HG03354 (cell line): ENCODE measurements at regions not wholly inside any gene's neighbourhood (a gene's known extent, or its start where the extent isn't known, plus 50 kb on each side); places are given as distances from the start of the nearest gene placed in this dataset.
A peak's percentile ranks its signal among the peaks of the same experiment; 100 is the strongest.
"Not testable (repeated sequence)": the region's sequence is repeated elsewhere in the genome, so short reads cannot be mapped to it uniquely, and the experiment has no call there.

Source experiments
- ATAC-seq: cut with Tn5 transposase; IDR thresholded peaks from one replicate; pipeline ENCODE4 v1.9.1; 2021; ENCODE audit warnings: mild to moderate bottlenecking; ENCODE audit not compliant: unreplicated experiment, poor library complexity, severe bottlenecking

DNA sequence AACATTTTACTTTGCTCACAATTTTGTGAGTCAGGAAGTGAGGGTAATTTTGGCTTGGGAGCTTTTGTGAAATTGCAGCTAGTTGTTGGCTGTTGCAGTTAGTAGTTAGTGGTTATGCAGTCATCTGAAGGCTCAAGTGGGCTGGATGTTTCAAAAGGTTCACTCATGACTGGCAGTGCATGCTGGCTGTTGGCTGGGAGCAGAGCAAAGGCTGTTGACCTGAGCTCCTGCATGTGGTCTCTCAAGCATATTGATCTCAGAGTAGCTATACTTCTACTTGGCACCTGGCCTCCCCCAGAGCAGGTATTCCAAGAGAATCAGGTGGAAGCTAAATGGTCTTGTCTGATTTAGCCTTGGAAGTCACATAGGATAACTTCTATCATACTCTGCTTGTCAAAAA is 414.1 kb upstream of the STXBP6 start:
- no peak for ATAC-seq

DNA sequence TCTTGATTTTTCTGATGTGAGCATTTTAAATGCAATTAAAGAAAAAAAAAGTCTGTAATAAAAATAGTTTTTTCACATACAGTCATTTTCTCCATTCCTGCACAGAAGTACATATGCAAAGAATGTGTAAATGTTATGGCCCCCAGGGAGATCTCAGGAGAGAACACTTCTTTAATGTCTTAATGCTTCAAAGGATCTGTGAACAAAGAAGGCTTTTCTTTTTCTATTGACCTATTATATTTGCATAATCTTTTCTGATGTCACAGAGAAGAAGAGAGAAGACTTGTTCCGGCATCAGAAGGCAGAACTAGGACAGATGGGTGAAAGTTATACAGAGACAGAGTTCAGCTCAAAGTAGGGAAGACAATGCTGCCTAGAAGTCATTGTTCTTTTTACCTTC is 413.5 kb upstream of the STXBP6 start:
- ATAC-seq = no peak

DNA sequence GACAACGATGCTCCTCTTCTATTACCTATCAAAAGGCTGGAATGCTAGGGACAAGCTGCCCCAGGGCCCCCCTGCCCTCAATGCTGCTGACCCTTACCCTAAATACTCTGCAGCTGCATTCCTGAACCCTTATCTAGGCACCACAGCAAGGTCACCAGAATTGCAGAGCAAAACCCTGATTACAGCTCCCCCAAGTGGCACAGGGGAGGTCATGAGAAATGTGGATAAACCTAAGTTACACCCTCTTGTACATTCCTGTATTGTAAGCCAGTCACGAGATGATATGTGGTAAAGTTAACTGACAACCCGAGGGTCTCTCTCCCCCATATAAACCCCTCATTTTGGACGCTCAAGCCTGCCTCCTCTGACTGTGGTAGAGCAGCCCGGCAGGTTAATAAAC is 411.8 kb upstream of the STXBP6 start:
- ATAC-seq = no peak

DNA sequence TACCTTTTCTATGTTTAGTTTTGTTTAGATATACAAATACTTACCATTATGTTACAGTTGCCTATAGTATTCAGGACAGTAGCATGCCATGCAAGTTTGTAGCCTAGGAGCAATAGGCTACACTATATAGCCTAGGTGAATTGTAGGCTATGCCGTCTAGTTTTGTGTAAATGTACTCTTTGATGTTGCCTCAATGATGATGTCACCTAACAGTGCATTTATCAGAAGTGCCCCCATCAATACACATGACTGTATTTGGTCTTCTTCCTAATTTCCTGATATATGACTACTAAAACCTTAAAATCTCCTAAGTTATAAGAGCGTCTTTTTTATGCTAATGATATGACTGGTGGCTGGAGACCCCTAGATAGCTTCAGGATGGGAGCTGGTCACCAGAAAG is 394.4 kb upstream of the STXBP6 start:
- no peak for ATAC-seq

DNA sequence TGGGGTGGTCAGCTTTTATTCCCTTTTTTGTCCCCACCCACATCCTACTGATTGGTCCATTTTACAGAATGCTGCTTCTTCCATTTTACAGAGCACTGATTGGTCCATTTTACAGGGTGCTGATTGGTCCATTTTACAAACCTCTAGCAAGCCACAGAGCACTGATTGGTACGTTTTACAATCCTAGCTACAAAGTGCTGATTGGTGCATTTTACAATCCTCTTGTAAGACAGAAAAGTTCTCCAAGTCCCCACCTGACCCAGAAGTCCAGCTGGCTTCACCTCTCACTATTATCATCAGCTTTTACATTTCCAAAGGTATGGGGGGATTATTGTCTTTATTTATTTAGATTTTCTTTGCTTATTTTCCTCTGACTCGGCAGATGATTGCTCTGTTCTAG is 390.4 kb upstream of the STXBP6 start:
- ATAC-seq = not testable (repeated sequence)

DNA sequence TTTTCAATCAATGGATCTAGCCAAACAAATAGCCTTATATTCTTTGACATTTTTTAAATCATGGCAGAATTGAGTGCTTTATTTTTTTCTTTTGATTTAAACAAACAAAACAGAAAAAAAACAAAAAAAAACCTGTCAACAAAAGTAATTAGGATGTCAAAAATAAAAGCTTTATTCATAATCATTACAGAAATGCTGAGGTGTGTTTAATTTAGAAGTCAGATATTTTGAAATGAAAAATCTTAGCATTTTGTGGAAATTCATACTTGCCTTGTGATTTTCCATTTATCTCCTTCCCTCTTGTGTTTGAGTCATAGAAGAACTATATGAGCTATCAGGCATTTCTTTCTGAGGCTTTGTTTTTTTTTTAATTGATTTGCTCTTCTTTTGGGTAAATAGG is 387.0 kb upstream of the STXBP6 start:
- ATAC-seq = no peak

DNA sequence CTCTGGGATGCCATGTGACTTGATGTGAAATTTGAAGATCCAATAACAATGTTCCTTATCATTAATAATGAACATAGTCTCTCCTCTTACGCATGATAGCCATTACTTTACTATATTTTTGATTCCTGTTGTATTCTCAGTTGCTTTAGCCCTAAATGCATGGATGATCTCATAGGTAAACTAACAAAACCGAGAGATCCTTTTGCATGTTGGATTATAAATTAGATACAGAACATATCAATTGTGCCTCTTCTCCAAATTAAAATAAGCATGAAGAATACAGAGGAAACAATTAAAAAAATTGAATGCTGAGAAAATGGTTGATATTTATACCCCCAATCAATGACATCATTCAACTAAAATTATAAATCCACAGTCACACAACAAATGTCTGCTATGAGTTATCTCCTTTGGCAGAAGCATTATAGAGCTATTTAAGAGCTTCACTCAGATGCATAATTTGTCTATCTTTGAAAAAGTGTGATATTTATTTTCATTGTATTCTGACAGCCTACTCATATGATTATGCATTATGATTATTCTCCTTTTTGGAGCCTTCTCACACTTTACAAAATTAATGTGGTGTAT is 386.4 kb upstream of the STXBP6 start:
- ATAC-seq = no peak

DNA sequence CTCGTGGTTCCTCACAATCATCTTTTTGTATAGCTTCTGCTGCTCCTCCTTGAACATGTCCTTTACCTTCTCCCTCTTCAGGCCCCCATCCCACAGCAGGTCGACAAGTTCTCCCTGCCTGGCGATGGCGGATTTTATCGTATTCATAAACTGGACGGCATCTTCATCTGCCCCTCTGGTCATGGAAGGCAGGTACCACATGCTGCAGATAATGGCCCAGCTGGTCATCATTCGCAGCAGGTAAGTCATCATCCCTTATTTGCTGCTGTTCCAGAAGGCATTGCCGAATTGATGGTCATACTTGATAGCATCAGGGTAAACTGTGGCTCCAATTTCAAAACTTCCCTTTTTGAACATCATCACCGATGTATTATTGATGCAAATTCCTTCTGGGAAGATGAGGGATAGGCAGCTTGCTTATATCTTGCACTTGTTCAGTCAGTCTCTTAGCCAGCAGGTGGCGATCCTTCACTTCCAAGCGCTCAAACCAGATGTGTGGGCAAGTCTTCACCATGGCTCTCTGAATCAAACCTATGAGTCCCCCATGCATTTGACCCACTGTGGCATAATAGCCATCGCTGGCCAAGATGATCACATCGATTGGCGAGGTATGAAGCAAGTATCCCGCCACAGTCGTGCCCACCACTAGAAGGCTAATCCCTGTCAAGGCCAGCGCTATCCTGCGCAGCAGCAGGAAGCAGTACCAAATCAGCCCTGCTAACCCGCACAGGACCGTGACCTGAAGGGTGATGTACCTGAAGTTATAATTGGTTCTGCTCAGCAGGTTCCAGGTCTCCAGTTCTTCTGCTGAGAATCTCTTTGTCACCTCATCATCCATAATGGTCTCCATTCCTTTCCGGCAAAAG is 381.5 kb upstream of the STXBP6 start:
- ATAC-seq = no peak

DNA sequence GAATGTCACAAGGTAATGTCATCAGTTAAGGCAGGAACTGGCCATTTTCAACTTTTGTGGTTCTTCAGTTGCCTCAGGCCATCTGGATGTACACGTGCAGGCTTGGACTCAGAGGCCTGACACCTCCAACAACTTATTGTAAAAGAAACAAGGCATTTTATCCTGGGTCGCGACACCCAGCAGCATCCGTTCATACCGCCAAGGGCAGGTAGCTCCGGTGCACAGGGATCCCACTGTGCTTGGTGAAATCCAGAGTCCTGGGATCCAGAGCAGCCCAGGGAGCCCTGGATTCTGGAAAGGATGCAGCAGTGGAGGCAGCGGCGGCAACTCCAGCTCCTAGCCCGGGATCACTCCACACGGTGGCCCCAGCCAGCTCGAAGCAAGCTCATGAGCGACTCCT is 380.9 kb upstream of the STXBP6 start:
- no peak for ATAC-seq

DNA sequence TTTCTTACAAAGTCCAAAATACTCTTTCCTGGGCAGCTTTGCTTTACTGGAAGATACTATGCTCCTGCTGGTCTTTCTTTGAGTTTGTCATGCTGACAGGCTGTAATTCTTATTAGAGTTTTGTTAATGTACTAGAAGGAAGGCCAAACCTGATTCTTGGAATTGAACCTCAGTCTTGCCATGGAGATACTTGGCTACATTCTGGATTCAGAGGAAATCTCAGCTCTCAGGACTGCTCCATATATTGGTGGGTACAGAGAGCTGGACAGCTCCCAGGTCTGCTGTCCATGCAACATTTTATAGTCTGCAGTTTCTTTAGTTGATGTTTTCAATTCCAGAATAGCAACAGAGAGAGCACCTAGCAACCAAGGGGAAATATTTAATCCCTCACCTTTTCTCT is 363.1 kb upstream of the STXBP6 start:
- ATAC-seq = no peak

DNA sequence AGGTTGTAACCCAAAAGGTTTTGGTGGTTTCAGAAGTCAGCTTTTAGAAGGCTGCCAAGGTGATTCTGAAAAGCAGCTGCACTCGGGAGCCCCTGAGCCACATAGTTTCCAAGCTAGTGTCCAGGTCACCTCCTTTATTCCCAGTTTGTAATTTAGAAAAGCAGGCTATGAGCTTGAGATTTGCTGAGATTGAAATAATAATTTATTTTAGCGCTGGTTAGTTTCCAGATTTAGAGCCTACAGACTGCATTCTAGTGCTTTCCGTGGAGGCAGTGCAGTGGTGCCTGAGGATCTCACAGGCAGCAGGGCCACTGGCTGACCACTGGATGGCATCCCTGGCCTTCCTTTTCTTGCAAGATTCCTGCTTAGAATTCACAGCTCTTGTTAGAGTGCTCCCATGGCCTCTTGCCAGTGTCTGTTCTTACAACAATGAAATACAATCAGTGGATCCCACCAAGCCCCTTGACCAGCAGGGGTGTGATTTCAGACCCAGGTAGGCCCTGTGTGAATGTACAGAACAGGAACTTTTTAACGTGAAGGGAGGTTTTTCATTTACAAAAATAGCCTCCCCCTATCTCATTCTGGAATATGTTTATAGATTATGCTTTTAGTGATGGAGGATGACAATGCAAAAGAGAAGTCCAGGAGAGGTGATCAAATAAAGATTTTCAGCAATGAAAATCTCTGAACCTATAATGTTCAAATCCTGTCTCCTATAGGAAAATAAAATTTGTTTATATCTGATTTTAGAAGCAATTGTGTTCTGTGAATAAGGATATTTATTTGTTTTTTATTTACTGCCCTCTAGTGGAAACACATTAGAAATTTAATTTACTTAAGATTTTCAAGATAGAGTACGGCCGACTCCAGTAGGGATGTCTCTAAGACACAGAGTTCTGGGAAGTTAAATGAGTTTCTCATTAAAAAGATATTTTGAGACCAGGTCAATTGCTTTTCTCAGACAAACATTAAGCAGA is 362.1 kb upstream of the STXBP6 start:
- ATAC-seq = no peak

DNA sequence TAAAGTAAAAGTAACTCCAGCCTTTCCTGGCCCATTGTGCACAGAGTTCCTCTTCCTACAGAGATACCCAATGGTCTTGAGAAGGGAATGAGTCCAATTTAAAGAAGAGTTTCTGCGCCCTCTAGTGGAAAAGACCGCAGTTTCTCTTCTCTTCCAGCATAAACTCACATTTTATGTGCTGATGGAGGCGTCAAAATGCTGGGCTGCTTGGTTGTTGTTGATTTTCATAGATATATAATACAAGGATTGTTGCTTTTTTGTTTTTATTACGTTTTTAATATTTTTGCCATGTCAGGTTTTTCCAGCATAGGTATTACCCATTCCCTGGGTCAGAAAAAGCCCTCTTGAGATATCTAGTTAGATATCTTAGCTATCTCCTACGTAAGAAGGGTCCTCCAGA is 356.9 kb upstream of the STXBP6 start:
- no peak for ATAC-seq

DNA sequence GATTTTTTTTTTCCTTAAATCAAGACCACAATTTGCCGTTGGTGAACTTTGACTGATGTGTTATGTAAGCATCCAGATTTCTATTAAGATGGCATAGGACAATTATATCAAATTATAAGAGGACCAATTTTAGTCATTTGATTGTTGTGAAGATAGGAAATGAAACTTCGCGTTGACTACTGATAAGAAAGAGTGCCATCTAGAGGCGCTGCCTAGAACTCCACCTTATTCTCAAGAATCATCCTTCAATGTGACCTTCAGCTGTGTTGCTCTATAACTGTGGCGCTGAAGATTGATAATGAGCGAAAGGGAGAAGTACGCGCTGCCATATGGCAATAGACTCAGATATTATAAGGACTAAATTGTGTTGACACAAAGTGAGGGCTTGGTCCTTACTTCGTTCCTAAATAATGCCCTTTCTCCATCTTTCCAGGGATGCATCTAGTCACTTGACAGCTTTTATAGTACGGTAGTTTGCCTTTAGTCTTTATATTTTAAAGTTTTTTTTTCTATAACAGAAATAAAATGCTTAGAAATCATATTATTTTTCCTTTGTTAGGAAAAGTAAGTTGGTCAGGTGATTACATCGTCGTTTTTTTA is 350.8 kb upstream of the STXBP6 start:
- peak; percentile 88 for ATAC-seq

DNA sequence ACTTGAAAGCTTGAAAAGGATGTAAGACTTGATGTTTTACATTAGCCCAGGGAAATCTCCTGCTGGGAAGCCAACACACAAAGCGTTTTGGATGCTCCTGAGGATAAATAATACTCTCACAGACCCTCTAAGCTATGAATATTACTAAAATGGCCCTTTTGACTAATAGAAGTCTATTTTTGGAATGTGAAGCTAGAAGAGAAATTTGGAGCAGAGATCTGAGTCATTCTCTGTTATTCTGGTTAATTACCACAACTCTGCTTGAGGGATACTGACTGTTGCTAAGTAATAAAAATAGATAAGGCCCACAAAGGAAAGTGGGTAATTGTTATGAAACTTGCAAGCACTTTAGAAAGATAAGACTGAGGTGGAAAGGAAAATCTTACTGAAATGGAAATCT is 346.2 kb upstream of the STXBP6 start:
- ATAC-seq = no peak

DNA sequence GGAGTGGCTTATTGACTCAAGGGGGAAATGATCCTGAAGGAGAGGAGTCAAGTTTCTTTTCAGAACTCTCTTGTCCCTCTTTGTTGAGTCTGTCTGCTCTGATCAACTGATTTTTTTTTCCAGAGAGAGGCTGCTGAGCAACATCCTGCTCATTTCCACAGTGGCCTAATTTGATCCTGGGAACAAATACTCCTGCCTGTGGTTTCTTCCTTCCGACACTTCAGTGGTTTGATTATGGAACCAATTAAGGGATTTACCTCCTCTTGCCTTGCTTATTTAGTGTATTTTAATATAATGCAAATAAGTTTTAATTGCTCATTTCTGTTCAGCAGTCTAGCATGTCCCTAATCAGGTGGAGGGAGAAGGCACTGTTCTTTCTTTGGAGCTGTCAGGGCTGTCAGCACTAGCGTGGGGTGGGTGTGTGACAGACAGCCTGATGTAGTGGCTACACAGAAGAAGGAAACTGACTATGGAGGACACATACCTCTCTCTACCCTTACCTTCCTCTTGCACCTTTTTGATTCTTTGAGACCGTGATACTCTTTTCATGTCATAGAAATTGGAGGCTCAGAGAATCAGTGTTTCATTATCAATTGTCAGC is 344.9 kb upstream of the STXBP6 start:
- ATAC-seq = no peak

DNA sequence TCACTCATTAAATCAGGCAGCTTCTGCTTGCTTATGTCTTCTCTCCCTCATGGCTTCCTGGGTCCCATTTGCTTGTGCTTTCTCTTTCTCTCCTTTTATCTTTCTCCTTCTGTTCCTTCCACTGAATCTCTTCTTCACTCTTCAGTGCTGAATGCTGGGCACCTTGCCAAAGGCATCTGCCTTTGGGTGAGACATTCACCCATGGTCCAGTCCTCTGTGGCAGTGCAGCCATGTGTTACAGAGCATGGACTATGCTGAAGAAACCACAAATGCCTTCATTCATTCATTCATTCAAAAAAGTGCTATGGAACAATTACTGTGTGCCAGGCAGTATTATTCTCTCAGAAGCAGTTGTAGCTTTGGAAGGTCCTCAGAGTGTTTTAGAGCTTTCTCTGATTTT is 344.4 kb upstream of the STXBP6 start:
- no peak for ATAC-seq

DNA sequence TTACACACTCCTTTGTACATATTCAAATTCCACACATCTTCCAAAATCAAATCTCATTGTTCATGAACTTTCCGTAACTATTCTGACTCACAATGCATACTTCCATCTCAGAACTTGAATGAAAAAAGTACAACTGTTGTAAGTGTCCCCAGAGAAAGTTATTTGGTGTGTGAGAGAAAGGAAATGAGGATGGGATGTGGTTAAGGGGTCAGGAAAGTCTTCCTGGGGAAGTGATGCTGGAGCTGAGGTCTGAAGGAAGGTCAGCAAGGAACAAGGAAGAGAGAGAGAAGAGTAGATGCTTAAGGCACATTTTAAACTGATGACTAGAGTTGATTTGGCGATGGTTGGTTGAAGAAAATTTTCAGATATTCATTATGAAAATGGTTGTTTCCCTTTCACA is 340.0 kb upstream of the STXBP6 start:
- ATAC-seq = no peak

DNA sequence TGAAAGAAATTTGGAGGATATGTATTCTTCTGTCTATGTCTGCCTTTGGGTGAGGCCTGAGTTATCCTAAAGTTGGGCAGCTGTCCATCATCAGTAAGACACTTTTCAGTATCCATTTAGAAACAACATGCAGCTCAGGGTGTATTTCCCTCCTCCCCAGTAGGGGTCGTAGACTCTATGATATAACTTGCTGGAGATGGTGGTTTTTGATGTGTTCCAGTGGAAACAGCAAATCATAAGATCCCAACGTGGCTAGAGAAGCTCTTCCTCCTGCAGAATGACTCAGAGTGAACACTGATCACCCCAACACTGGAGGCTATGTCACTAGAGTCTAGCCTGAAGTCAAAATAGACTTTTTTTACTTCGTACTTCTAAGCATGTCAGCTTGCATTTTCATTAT is 331.6 kb upstream of the STXBP6 start:
- no peak for ATAC-seq

DNA sequence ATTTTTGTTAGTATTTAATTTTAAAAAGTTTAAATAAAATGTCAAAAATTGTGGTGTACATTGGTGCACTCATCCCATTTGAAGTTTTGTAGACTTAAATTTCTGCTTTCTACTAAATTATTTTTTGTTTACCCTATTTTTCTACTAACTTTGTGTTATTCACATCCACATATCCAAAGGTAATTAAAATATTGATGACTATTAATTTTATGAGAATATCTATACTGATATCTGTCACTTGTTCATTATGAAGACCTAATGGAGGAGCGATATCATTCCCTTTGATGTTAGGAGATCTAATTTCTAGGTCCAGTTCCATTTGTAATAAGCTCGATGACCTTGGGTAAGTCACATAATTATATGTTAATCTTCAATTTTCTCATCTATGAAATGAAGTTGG is 325.7 kb upstream of the STXBP6 start:
- ATAC-seq = no peak

DNA sequence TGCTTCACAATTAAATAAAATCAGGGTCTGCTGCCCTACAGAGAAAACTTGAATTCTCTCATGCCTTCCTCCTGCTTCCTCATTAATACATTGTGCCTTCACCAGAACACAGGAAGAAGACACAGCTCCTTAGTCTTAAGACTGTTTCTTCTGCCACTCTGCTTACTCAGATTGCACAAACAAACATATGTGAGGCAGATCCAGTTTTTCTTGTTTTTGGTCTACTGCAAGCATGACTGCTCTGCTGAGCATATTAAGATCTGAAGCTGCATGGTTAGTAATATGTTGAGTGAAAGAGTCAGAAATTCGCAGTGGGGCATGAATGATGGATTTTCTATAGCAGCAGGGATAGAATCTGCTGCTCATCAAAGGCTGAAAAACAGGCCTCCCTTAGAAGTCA is 321.1 kb upstream of the STXBP6 start:
- ATAC-seq = no peak
